Right ventricle myocardium inferior (tissue), 1 donor: ENCODE measurements at regions not wholly inside any gene's neighbourhood (a gene's known extent, or its start where the extent isn't known, plus 50 kb on each side); places are given as distances from the start of the nearest gene placed in this dataset.
"Not testable (repeated sequence)": the region's sequence is repeated elsewhere in the genome, so short reads cannot be mapped to it uniquely, and the experiment has no call there.

Source experiments
- ATAC-seq: fragments of 200-7000 bp; cut with Tn5 transposase; one replicate; pipeline ENCODE4 v1.9.1; 2020; ENCODE audit warnings: mild to moderate bottlenecking, moderate library complexity
- DNase-seq: peaks from one replicate; pipeline ENCODE4 v3.0.0; 2021; ENCODE audit errors: missing footprints
- intact Hi-C: fragments of 100-400 bp; cut with DNase I; formaldehyde crosslinking; loops from one replicate; pipeline ENCODE4 v1.11.0; 2022
- donor health status: DM: no; HTN: yes; CAD: no; lungs with severe emphysema.

GRCh38 chr3:72067721-72068120 lies 282.8 kb upstream of the PROK2 start:
- intact Hi-C loops = no loop called here
- DNase-seq (no peak), ATAC-seq (no peak)

DNA sequence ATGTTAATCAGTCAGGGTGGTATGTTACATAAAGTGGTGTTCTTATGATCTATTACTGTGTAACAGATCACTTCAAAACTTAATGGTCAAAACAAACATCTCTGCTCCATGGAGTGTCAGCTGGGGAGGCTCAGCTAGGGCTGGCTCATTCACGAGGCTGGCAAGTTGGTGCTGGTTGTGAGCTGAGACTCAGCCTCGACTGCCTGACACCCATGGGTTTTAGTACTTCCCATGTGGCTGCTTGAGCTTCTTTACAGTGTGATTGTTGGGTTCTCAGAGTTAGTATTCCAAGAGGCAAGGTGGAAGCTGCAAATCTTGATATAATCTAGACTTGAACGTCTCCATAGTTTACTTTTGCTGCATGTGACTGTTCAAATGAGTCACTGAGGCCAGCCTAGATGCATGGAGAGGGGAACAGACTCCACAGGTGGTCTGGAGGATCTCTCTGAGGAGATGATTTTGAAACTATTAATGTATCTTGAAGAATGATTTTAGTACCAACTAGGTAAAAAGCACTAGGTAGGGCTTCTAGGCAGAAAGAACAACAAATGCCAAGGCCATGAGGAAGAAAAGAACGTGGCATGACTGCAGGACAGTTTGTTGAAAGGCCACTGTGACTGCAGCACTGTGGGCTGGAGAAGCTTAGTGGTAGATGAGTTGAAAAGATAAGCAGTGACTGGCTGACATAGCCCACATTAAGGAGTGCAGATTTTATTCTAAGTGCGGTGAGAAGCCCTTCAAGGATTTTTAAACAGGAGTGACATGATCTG lies 281.1 kb upstream of the PROK2 start:
- no peak for DNase-seq
- intact Hi-C loops = no loop called here

DNA sequence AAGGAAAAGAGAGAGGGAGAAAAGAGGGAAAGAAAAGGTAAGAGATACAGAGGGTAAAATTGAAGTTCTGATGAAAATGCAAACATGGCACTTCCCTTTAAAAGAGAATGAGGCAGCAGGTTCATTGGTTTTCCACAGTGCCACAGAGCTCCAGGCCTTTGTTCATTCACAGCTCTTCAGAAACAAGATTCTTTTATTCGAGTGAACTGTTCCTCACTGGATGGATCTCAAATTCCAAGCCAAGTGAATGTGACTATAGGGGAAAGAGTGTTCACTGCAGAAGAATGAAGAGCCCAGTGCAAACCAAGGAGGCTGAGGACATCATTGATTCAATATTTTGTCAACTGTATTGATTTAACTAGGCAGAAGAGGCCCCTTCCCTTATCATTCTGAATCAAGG lies 280.3 kb upstream of the PROK2 start:
- intact Hi-C loops = no loop called here
- DNase-seq = no peak
- ATAC-seq = no peak

More for the DNA sequence above, 281.1 kb upstream of the PROK2 start:
- ATAC-seq = no peak

DNA sequence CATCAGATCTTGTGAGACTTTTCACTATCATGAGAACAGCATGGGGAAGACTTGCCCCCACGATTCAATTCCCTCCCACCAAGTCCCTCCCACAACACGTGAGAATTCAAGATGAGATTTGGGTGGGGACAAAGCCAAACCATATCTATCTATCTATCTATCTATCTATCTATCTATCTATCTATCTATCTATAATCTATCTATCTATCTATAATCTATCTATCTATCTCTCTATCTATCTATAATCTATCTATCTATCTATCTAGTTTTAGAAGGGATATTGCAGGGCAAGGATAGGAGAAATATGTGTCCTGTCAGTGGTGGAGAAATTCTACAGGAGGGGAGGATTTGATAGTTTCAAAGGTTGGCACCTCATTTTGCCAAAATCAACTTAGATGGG lies 279.8 kb upstream of the PROK2 start:
- ATAC-seq, intact Hi-C loops, DNase-seq: not testable (repeated sequence)

GRCh38 chr3:72062017-72062416 lies 277.1 kb upstream of the PROK2 start:
- intact Hi-C loops = no loop called here
- ATAC-seq (no peak), DNase-seq (no peak)

GRCh38 chr3:72060447-72061034 lies 275.6 kb upstream of the PROK2 start:
- intact Hi-C loops = no loop called here
- DNase-seq (no peak), ATAC-seq (no peak)

DNA sequence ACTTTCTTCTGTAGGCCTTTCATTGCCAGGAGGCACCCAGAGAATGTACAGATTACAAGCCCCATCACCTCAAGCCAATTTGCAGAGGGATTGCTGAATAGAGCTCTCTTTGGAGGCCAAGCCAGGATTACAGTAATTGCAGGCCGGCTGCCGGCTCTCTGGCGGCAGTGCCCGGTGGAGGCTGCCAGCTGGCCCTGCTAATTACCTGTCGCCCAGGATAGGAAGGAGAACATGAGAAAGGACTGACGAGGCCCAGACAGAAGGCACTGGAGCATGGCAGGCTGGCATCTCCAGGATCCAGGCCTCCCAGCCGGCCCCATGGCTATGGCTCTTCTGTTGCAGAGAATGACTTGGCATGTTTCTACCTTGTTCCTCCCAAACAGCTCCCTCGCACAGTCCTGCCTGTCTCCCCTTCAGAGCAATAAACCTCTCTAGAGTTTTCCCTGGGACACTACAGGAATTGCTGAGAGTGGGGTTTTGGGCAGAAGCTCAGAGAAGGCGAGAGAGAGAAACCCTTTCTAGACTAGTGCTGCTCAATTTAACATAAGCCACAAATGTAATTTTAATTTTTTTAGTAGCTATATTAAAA lies 273.6 kb upstream of the PROK2 start:
- DNase-seq (no peak), ATAC-seq (peak; percentile 78)
- intact Hi-C loops = no loop called here

DNA sequence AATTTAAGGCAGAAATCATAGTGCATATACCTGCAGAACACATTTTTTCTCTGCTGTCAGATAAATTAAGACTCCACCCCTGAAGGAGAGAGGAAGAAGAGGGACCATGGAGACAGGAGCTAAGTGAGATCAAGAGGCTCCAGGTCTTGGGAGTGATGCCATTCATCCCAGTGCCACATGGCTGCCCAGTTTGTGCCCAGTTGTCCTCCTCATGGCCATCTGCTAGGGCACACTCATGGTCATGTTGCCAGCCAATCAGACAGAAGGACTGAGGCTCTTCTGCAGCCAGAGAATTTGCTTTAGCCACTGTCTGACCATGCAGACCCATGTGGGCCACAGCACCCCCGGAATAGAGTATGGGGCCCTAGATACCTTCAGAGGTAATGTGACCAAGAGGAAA lies 270.5 kb upstream of the PROK2 start:
- intact Hi-C loops = no loop called here
- ATAC-seq (no peak), DNase-seq (no peak)

DNA sequence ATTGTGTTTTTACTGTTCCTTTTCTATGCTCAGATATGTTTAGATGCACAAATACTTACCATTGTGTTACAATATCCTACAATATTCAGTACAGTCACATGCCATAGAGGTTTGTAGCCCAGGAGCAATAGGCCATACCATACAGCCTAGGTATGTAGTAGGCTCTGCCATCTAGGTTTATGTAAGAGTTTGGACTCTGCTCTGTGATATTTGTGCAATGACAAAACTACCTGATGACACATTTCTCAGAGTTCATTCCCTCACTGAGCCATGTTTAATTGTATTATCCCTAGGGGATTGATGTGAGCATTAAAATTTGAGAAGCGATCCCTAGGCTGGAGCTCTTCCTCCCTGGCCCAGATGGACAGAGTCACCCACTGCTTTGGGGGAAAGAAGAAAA lies 270.0 kb upstream of the PROK2 start:
- ATAC-seq (no peak), DNase-seq (no peak)
- intact Hi-C loops = no loop called here

- DNase-seq = no peak
- ATAC-seq = no peak
- intact Hi-C loops = no loop called here
Measured at GRCh38 chr3:72052841-72053409, 268.0 kb upstream of the PROK2 start.

DNA sequence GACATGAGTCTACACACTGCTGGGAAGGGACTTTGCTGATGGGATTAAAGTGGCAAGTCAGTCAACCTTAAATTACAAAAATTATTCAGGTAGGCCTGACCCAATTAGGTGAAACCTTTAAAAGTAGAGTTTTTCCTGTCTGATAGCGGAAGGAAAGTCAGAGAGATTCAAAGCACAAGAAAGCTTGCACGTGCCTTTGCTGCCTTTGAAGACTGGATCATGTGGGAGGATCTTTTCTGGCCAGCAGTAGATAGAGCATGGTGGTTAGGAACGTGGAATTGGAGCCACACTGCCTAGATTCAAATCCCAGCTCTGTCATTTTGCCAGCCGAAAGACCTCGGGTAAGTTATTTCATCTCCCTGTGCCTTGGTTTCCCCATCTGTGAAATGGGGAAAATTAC lies 265.8 kb upstream of the PROK2 start:
- ATAC-seq = no peak
- DNase-seq = no peak
- intact Hi-C loops = no loop called here

DNA sequence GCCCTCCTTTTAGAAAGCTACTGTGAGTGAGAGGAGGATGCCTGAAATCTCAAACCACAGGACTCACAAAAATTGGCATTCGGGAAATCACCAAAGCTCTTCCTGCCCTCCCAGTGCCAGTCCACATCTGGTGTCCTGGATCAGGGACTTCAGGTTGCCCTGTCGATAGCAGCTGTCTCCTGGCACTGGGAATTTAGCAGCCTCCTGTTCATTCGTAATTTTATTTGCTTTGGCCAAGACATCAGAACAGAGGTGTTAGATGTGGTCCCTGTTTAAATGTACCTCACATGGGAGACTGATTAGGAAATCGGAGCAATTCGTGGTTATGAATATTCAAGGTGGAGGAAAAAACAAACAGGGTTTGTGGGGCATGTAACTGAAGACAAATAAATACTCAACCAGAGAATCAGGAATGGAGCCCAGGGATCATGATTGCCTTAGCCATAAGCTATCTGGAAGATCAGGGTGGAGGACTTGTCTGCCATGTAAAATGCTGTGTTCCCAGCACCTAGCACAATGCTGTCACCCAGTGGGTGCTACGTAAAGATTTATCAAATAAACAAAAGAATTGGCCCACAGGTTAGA lies 265.2 kb upstream of the PROK2 start:
- intact Hi-C loops = no loop called here
- DNase-seq (no peak), ATAC-seq (no peak)

- DNase-seq (no peak), ATAC-seq (no peak)
- intact Hi-C loops = no loop called here
Measured at GRCh38 chr3:72049300-72049699, 264.4 kb upstream of the PROK2 start.

DNA sequence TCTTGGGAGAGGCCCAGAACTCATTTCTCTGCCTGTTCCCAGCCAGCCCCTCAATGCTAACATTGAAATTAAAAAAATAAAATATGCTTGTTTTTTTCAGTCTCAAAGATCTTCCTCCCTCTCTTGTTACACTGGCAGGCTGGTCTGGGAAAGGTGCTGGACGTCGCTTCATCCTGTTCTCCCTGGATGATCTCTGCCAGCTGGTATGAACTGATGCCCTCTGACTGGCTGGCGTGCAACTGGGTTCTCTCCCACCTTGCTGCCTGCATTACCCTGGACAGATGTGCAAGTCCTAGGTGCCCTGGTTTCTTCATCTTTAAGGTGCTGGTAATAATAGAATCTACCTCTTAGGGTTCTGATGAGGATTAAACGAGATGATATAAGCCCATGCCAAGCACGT lies 263.9 kb upstream of the PROK2 start:
- DNase-seq = no peak

DNA sequence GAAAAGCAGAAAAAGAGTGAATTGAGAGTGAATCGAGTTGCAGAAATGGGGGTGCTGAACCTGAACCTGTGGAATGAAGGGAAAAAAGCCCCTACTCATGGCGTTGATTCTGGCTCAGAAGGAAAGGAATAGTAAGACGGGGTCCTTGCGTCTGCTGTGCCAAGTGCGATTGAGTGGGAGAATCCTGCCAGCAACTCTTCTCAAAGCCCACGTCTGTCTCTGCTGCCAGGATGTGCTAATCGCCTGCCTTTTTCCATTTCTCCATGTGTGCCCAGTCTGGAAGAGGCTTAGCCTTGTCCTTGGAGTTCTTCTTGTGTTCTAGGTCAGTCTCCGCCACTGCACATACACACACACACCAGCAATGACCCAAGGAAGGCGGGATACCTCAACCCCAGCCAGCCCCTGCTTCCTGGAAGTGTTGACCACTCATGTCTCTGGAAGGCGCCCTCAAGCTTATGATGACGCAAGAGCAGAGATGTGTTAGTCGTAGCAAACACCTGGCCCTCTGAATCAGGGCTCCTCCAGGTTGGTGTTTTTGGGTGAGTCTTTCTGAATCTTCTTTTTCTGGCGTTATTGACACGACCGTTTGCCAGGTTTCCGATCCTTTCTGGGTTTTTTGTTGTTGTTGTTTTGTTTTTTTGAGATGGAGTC lies 262.4 kb upstream of the PROK2 start:
- no peak for ATAC-seq
- intact Hi-C loops = no loop called here

More for the DNA sequence above, 263.9 kb upstream of the PROK2 start:
- intact Hi-C loops = no loop called here
- no peak for ATAC-seq

DNA sequence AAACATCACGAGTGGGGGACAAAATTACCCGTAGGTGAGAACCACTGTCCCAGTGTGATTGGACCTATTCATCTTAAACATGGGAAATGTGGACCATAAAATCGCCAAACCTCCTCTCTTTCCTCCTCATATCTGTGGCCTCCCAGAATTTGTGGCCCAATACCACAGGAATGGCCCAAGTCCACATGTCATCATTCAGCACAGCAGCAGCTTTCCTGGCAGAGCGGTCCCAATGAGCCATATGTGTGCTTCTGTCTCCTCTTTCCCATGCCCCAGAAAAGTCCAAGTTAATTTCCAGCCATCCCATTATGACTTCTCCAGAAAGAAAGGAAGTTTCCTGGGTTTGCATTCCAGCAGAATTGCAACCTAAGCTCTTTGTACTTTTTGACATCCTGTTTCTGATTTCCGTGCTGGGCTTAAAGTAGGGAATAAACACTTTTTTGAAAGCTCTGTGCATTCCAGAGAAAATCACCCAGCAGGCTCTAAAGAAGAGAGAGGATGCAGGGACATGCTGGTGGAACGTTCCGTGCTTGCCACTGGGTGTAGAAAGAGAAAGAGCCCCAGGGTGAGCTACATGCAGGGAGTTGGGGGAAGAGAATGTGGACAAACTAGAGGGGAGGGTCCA lies 259.4 kb upstream of the PROK2 start:
- intact Hi-C loops = no loop called here
- no peak for DNase-seq

More for the DNA sequence above, 262.4 kb upstream of the PROK2 start:
- no peak for DNase-seq

DNA sequence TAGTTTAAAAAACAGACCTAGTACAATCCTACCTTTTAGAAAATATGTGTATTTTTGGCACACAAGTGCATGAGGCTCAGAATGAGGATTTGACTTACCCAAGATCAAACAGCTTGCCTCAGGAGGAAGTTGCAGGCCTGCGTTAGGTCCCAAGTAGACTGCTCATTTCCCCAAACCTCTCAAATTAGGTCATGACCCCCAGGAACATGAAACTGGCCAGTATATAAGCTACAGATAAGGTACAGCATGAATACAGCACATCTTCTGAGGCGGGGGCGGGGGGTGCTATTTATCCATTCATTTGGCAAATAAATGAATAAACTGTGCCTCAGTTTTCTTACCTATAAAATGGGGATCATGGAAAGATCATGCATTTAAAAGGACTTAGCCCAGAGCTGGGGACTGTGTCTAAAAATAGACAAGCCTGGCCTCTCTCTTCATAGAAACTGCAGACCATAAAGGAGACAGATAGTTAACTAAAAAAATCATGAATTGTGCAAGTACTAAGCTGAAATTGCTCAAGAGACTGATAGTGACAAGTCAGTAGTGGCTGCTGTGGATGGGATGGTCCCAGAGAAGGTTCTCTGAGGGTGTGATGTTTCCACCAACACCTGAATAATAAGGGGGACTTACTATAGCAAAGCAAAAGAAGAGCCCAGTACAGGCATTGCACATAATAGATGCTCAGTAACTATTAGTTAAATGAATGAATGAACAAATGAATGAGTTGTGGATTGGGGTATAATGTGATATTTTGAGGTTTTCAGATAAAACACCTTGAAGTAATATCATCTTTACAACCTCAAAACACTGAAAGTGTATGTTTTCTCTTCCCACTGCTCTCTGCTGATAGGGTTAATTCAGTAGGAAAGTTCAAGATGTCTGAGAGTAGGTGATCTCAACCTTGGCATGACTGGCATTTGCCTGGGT lies 258.5 kb upstream of the PROK2 start:
- intact Hi-C loops = no loop called here
- no peak for DNase-seq
- no peak for ATAC-seq

More for the DNA sequence above, 259.4 kb upstream of the PROK2 start:
- no peak for ATAC-seq
